Gastrocnemius medialis (tissue), 4 donors: ENCODE measurements at regions not wholly inside any gene's neighbourhood (a gene's known extent, or its start where the extent isn't known, plus 50 kb on each side); places are given as distances from the start of the nearest gene placed in this dataset.

Experiments used
- POLR2A ChIP-seq, 2 donors: fragments of 450-650 bp; IDR thresholded peaks; one replicate each; pipeline ENCODE4 v1.6.1; 2017; ENCODE audit warnings: antibody characterized with exemption in 2 of 2, mild to moderate bottlenecking in 2 of 2, moderate library complexity in 2 of 2
- TF ChIP-seq, protein P1 (sequence below), 5 experiments: fragments of 450-650 bp in 3 of 5; fragments of 200-600 bp in 2 of 5; sonication (generic) in 2 of 5; IDR thresholded peaks in 4 of 5; conservative IDR thresholded peaks in 1 of 5; 1 replicate in 4 of 5; 2 replicates in 1 of 5; pipeline ENCODE4 v1.5.1; 2016 to 2019; ENCODE audit warnings: antibody characterized with exemption in 5 of 5, mild to moderate bottlenecking in 3 of 5, moderate library complexity in 3 of 5

DNA sequence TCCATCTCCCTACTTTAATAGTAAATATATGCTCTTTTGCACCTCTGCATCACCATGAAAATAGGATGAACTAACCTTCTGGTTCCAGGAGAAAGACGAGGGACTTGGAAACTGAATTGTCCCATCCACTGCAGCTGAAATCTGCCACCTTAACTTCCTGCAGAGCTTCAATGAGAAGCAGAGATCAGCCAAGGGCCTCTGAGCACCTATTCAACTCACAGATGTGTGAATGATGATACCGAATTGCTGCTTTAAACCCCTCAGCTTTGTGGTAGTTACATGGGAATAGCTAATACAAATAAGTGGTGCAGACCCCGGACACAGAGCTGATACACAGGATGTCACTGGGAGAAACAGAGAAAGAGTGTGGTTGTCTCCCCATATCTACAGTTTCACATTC is 616.8 kb downstream of the NCAM2 start:
- TF ChIP-seq, protein P1, sequence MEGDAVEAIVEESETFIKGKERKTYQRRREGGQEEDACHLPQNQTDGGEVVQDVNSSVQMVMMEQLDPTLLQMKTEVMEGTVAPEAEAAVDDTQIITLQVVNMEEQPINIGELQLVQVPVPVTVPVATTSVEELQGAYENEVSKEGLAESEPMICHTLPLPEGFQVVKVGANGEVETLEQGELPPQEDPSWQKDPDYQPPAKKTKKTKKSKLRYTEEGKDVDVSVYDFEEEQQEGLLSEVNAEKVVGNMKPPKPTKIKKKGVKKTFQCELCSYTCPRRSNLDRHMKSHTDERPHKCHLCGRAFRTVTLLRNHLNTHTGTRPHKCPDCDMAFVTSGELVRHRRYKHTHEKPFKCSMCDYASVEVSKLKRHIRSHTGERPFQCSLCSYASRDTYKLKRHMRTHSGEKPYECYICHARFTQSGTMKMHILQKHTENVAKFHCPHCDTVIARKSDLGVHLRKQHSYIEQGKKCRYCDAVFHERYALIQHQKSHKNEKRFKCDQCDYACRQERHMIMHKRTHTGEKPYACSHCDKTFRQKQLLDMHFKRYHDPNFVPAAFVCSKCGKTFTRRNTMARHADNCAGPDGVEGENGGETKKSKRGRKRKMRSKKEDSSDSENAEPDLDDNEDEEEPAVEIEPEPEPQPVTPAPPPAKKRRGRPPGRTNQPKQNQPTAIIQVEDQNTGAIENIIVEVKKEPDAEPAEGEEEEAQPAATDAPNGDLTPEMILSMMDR (IDR thresholded peaks at IDR 0.05 in 4 of 5, conservative IDR thresholded peaks at IDR 0.05 in 1 of 5), result no peak
- TF ChIP-seq POLR2A (IDR thresholded peaks at IDR 0.05), result no peak
